Osteocyte (in vitro differentiated cells): ENCODE measurements at regions not wholly inside any gene's neighbourhood (a gene's known extent, or its start where the extent isn't known, plus 50 kb on each side); places are given as distances from the start of the nearest gene placed in this dataset.

Experiments
- DNase-seq: peaks from one replicate; pipeline ENCODE4 v3.0.0; 2021; ENCODE audit warnings: mixed read lengths; ENCODE audit not compliant: unreplicated experiment; ENCODE audit errors: extremely low spot score
- H3K27ac Mint-ChIP-seq: one replicate; pipeline ENCODE4 v1.8.0; 2021; ENCODE audit warnings: mild to moderate bottlenecking, mixed read lengths; ENCODE audit not compliant: unreplicated experiment
- H3K27me3 Mint-ChIP-seq: one replicate; pipeline ENCODE4 v1.8.0; 2021; ENCODE audit warnings: mixed read lengths; ENCODE audit not compliant: unreplicated experiment
- H3K36me3 Mint-ChIP-seq: one replicate; pipeline ENCODE4 v1.8.0; 2021; ENCODE audit warnings: mixed read lengths; ENCODE audit not compliant: unreplicated experiment
- H3K4me1 Mint-ChIP-seq: one replicate; pipeline ENCODE4 v1.8.0; 2021; ENCODE audit warnings: mixed read lengths; ENCODE audit not compliant: unreplicated experiment
- H3K4me3 Mint-ChIP-seq: one replicate; pipeline ENCODE4 v1.8.0; 2021; ENCODE audit warnings: mild to moderate bottlenecking, moderate library complexity, mixed read lengths; ENCODE audit not compliant: unreplicated experiment
- H3K9me3 Mint-ChIP-seq: one replicate; pipeline ENCODE4 v1.8.0; 2021; ENCODE audit warnings: mixed read lengths; ENCODE audit not compliant: unreplicated experiment
- CTCF ChIP-seq: fragments of 200-600 bp; sonication (generic); IDR thresholded peaks from 2 replicates; pipeline ENCODE4 v1.5.0; 2021; ENCODE audit warnings: antibody characterized with exemption, mild to moderate bottlenecking, moderate library complexity

- TF ChIP-seq CTCF, result peak; percentile 34
- no peaks in the 10 kb centered on the region for H3K27me3 Mint-ChIP-seq
- no peak overlapping the region for H3K27ac Mint-ChIP-seq
- no peak overlapping the region for H3K4me3 Mint-ChIP-seq
- no peak for DNase-seq
- H3K4me1 Mint-ChIP-seq, result no peaks in the 10 kb centered on the region
- no peaks in the 10 kb centered on the region for H3K36me3 Mint-ChIP-seq
- no peaks in the 10 kb centered on the region for H3K9me3 Mint-ChIP-seq
Observed at GRCh38 chr4:11805842-11806241, 377.1 kb upstream of the HS3ST1 start.

GRCh38 chr4:11801466-11802446, 373.1 kb upstream of the HS3ST1 start:
- no peaks in the 10 kb centered on the region for H3K36me3 Mint-ChIP-seq
- H3K4me1 Mint-ChIP-seq, result no peaks in the 10 kb centered on the region
- TF ChIP-seq CTCF, result no peak
- H3K27ac Mint-ChIP-seq, result no peak overlapping the region
- no peaks in the 10 kb centered on the region for H3K9me3 Mint-ChIP-seq
- no peaks in the 10 kb centered on the region for H3K27me3 Mint-ChIP-seq
- no peak for DNase-seq
- no peak overlapping the region for H3K4me3 Mint-ChIP-seq

- Mint-ChIP-seq H3K27ac (no peak overlapping the region), H3K9me3 (no peaks in the 10 kb centered on the region), H3K4me1 (no peaks in the 10 kb centered on the region), H3K36me3 (no peaks in the 10 kb centered on the region), H3K4me3 (no peak overlapping the region), H3K27me3 (no peaks in the 10 kb centered on the region)
- no peak for TF ChIP-seq CTCF
- DNase-seq, result no peak
Observed at GRCh38 chr4:11799196-11799595, 370.5 kb upstream of the HS3ST1 start.

- Mint-ChIP-seq H3K27ac (no peak overlapping the region), H3K27me3 (peaks cover 2% of the 10 kb centered on the region), H3K4me3 (no peak overlapping the region), H3K4me1 (no peaks in the 10 kb centered on the region), H3K36me3 (no peaks in the 10 kb centered on the region), H3K9me3 (peaks cover 4% of the 10 kb centered on the region)
- DNase-seq, result no peak
- no peak for TF ChIP-seq CTCF
Observed at GRCh38 chr4:11791797-11792196, 363.1 kb upstream of the HS3ST1 start.

GRCh38 chr4:11790230-11790629, 361.5 kb upstream of the HS3ST1 start:
- no peaks in the 10 kb centered on the region for H3K36me3 Mint-ChIP-seq
- H3K27me3 Mint-ChIP-seq, result peaks cover 2% of the 10 kb centered on the region
- H3K4me3 Mint-ChIP-seq, result no peak overlapping the region
- no peak overlapping the region for H3K27ac Mint-ChIP-seq
- H3K4me1 Mint-ChIP-seq, result no peaks in the 10 kb centered on the region
- peaks cover 4% of the 10 kb centered on the region for H3K9me3 Mint-ChIP-seq
- no peak for DNase-seq
- TF ChIP-seq CTCF, result no peak
